ENCODE measurements at regions not wholly inside any gene's neighbourhood (a gene's known extent, or its start where the extent isn't known, plus 50 kb on each side); places are given as distances from the start of the nearest gene placed in this dataset.

GRCh38 chr9:79043916-79044315, 527.8 kb upstream of the TLE4 start:
- no peak for TF ChIP-seq CTCF (conservative IDR thresholded peaks at IDR 0.05; ENCODE audit: low read length)
- no peak for TF ChIP-seq EZH2phosphoT487 (IDR thresholded peaks at IDR 0.05; ENCODE audit: borderline replicate concordance)
